Astrocyte (in vitro differentiated cells and primary cell): ENCODE measurements at regions not wholly inside any gene's neighbourhood (a gene's known extent, or its start where the extent isn't known, plus 50 kb on each side); places are given as distances from the start of the nearest gene placed in this dataset.
"Not testable (repeated sequence)": the region's sequence is repeated elsewhere in the genome, so short reads cannot be mapped to it uniquely, and the experiment has no call there.

Experiments used
- DNase-seq: peaks from one replicate; pipeline ENCODE4 v3.0.0-alpha.2; 2010; ENCODE audit warnings: low read depth
- FAIRE-seq: peaks from 2 replicates; lab custom pipeline; 2011; peaks lifted over from hg19 to GRCh38; lab: Jason Lieb, UNC
- H2AFZ ChIP-seq: 2 replicates; pipeline ENCODE4 v1.6.0; 2012; ENCODE audit warnings: low read depth, low read length, inconsistent platforms
- H3K27ac ChIP-seq: 2 replicates; pipeline ENCODE4 v1.5.1; 2011; ENCODE audit warnings: low read depth, low read length, inconsistent platforms
- H3K27me3 ChIP-seq: 2 replicates; pipeline ENCODE4 v1.6.0; 2011; ENCODE audit warnings: low read length, inconsistent platforms; ENCODE audit not compliant: insufficient read depth
- H3K36me3 ChIP-seq: 2 replicates; pipeline ENCODE4 v1.5.1; 2011; ENCODE audit warnings: low read length, inconsistent platforms; ENCODE audit not compliant: insufficient read depth
- H3K4me1 ChIP-seq: 2 replicates; pipeline ENCODE4 v1.5.1; 2011; ENCODE audit warnings: low read length, inconsistent platforms; ENCODE audit not compliant: insufficient read depth
- H3K4me2 ChIP-seq: 2 replicates; pipeline ENCODE4 v1.6.0; 2012; ENCODE audit warnings: low read length, inconsistent platforms
- H3K4me3 ChIP-seq: 2 replicates; pipeline ENCODE4 v1.5.1; 2011; ENCODE audit warnings: low read depth, mild to moderate bottlenecking, low read length, inconsistent platforms; ENCODE audit not compliant: insufficient read depth
- H3K79me2 ChIP-seq: 2 replicates; pipeline ENCODE4 v1.6.0; 2012; ENCODE audit warnings: mild to moderate bottlenecking, low read length, inconsistent platforms; ENCODE audit not compliant: insufficient read depth
- H3K9ac ChIP-seq: 2 replicates; pipeline ENCODE4 v1.6.0; 2012; ENCODE audit warnings: mild to moderate bottlenecking, low read length, inconsistent platforms
- H3K9me3 ChIP-seq: 2 replicates; pipeline ENCODE4 v1.5.1; 2012; ENCODE audit warnings: low read depth, mild to moderate bottlenecking, low read length, inconsistent platforms; ENCODE audit not compliant: insufficient read depth
- H4K20me1 ChIP-seq: 2 replicates; pipeline ENCODE4 v1.6.0; 2012; ENCODE audit warnings: low read length, inconsistent platforms; ENCODE audit not compliant: insufficient read depth
- H3K27ac Mint-ChIP-seq: one replicate; pipeline ENCODE4 v1.8.0; 2021; ENCODE audit warnings: mild to moderate bottlenecking, mixed read lengths; ENCODE audit not compliant: unreplicated experiment
- H3K27me3 Mint-ChIP-seq: one replicate; pipeline ENCODE4 v1.8.0; 2021; ENCODE audit warnings: low read depth, mixed read lengths; ENCODE audit not compliant: unreplicated experiment
- H3K36me3 Mint-ChIP-seq: one replicate; pipeline ENCODE4 v1.8.0; 2021; ENCODE audit warnings: low read depth, mixed read lengths; ENCODE audit not compliant: unreplicated experiment
- H3K4me1 Mint-ChIP-seq: one replicate; pipeline ENCODE4 v1.8.0; 2021; ENCODE audit warnings: low read depth, mixed read lengths; ENCODE audit not compliant: unreplicated experiment
- H3K4me3 Mint-ChIP-seq: one replicate; pipeline ENCODE4 v1.8.0; 2021; ENCODE audit warnings: mild to moderate bottlenecking, moderate library complexity, mixed read lengths; ENCODE audit not compliant: unreplicated experiment
- H3K9me3 Mint-ChIP-seq: one replicate; pipeline ENCODE4 v1.8.0; 2021; ENCODE audit warnings: mild to moderate bottlenecking, mixed read lengths; ENCODE audit not compliant: unreplicated experiment
- EZH2 ChIP-seq: IDR thresholded peaks from 2 replicates; pipeline ENCODE4 v1.6.1; 2012; ENCODE audit warnings: mild to moderate bottlenecking, low read length, inconsistent platforms; ENCODE audit not compliant: insufficient read depth
- TF ChIP-seq, protein P1 (sequence below): IDR thresholded peaks from 2 replicates; pipeline ENCODE4 v1.5.1; 2011; ENCODE audit warnings: low read depth, mild to moderate bottlenecking, inconsistent platforms, low read length, moderate library complexity; ENCODE audit not compliant: insufficient read depth

DNA sequence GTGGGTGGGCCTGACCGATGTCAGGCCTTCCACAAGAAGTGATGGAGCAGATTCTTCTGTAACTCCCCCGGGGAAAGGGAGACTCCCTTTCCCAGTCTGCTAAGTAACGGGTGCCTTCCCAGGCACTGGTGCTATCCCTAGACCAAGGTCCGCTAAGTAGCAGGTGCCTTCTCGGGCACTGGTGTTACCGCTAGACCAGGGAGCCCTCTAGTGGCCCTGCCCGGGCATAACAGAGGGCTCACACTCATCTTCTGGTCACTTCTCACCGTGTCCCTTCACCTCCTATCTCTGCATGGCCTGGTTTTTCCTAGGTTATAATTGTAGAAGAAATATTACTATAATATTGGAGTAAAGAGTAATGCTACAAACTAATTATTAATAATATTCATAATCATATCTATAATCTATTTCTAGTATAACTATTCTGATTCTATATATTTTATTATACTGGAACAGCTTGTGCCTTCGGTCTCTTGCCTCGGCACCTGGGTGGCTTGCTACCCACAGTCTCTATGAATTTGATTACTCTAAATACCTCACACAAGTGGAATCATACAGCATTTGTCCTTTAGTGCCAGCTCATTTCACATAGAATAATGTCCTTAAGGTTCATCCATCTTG lies 1378.7 kb downstream of the XPNPEP1 start:
- Histone ChIP-seq H3K27me3 (no peaks in the 10 kb centered on the region), H3K4me2 (no peak overlapping the region), H3K27ac (no peak overlapping the region), H2AFZ (no peak overlapping the region), H3K4me1 (no peaks in the 10 kb centered on the region), H4K20me1 (no peaks in the 10 kb centered on the region), H3K9me3 (no peaks in the 10 kb centered on the region), H3K79me2 (no peaks in the 10 kb centered on the region), H3K9ac (no peak overlapping the region), H3K4me3 (no peak overlapping the region), H3K36me3 (no peaks in the 10 kb centered on the region)
- peak; percentile 18 for DNase-seq
- Mint-ChIP-seq H3K27ac (no peak overlapping the region), H3K4me3 (no peak overlapping the region), H3K27me3 (no peaks in the 10 kb centered on the region), H3K4me1 (no peaks in the 10 kb centered on the region), H3K36me3 (no peaks in the 10 kb centered on the region), H3K9me3 (no peaks in the 10 kb centered on the region)
- TF ChIP-seq, protein P1, sequence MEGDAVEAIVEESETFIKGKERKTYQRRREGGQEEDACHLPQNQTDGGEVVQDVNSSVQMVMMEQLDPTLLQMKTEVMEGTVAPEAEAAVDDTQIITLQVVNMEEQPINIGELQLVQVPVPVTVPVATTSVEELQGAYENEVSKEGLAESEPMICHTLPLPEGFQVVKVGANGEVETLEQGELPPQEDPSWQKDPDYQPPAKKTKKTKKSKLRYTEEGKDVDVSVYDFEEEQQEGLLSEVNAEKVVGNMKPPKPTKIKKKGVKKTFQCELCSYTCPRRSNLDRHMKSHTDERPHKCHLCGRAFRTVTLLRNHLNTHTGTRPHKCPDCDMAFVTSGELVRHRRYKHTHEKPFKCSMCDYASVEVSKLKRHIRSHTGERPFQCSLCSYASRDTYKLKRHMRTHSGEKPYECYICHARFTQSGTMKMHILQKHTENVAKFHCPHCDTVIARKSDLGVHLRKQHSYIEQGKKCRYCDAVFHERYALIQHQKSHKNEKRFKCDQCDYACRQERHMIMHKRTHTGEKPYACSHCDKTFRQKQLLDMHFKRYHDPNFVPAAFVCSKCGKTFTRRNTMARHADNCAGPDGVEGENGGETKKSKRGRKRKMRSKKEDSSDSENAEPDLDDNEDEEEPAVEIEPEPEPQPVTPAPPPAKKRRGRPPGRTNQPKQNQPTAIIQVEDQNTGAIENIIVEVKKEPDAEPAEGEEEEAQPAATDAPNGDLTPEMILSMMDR = peak; percentile 75
- TF ChIP-seq EZH2 = no peak
- FAIRE-seq = no peak

DNA sequence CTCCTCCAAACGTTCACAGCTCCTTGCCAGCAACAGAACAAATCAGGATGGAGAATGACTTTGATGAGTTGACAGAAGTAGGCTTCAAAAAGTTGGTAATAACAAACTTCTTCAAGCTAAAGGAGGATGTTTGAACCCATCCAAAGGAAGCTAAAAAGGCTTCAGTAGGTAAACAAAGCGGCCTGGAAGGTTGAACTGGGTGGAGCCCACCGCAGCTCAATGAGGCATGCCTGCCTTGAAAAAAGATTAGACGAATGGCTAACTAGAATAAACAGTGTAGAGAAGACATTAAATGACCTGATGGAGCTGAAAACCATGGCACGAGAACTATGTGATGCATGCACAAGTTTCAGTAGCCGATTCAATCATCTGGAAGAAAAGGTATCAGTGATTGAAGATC lies 1369.0 kb upstream of the SORCS1 start:
- not testable (repeated sequence) for FAIRE-seq

DNA sequence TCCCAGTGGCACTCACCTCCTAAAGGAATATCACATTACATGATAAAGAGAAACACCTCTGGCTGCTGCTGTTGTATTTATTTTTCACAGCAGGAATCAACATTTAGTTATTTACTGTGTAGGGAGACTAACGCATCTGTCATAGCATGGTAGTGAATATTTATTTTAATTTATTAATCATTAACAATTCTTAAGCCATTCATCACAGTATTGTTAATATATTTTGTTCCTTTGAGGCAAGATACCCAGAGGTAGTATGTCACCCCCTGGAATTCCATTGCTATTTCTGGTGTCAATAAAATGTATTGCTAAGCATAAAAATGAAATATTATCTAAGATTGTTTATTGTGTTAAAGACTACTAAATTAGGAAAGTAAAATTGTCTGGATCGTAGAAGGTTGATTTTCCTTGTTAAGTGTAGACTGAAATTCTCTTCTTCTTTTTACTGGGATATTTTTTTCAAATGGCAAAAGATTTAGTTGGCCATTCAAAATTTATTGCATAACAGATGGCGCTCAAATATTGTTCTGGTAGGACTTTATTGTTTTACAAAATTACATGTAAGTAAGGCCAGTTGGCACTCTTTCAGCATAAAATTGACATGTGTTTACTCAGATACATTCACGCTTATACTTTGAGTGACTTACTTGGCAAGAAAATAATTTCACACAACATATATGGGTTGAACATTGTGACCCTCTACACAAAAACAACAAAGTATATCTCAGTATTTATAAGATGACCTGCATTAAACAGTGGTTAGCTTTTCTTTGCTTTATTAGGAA lies 1358.7 kb upstream of the SORCS1 start:
- no peaks in the 10 kb centered on the region for H3K36me3 Mint-ChIP-seq
- FAIRE-seq (no peak), DNase-seq (no peak)
- H3K4me1 Mint-ChIP-seq = peaks cover 7% of the 10 kb centered on the region
- no peaks in the 10 kb centered on the region for H3K9me3 Mint-ChIP-seq
- H2AFZ ChIP-seq = no peak overlapping the region
- no peaks in the 10 kb centered on the region for H3K4me1 ChIP-seq
- H3K27me3 Mint-ChIP-seq = peaks cover 2% of the 10 kb centered on the region
- no peak overlapping the region for H3K4me3 Mint-ChIP-seq
- H3K27me3 ChIP-seq = no peaks in the 10 kb centered on the region
- no peaks in the 10 kb centered on the region for H3K79me2 ChIP-seq
- H3K27ac Mint-ChIP-seq = no peak overlapping the region
- H3K9me3 ChIP-seq = no peaks in the 10 kb centered on the region
- H3K4me3 ChIP-seq = no peak overlapping the region
- H3K27ac ChIP-seq = no peak overlapping the region
- TF ChIP-seq, protein P1 = no peak
- no peak for TF ChIP-seq EZH2
- H3K36me3 ChIP-seq = no peaks in the 10 kb centered on the region
- no peak overlapping the region for H3K9ac ChIP-seq
- H3K4me2 ChIP-seq = no peak overlapping the region
- no peaks in the 10 kb centered on the region for H4K20me1 ChIP-seq

More for the DNA sequence above, 1369.0 kb upstream of the SORCS1 start:
- H3K4me3 ChIP-seq, H3K36me3 ChIP-seq, H3K27ac ChIP-seq, H3K4me1 ChIP-seq, H2AFZ ChIP-seq, H3K27me3 Mint-ChIP-seq, H3K9me3 Mint-ChIP-seq, H3K9me3 ChIP-seq, H3K4me1 Mint-ChIP-seq, H3K4me3 Mint-ChIP-seq, H4K20me1 ChIP-seq, H3K27me3 ChIP-seq, H3K36me3 Mint-ChIP-seq, H3K27ac Mint-ChIP-seq, H3K4me2 ChIP-seq, H3K79me2 ChIP-seq, DNase-seq, H3K9ac ChIP-seq: not testable (repeated sequence)
